ENCODE measurements at regions not wholly inside any gene's neighbourhood (a gene's known extent, or its start where the extent isn't known, plus 50 kb on each side); places are given as distances from the start of the nearest gene placed in this dataset.

- H3K36me3 ChIP-seq (ENCODE audit: low read depth, missing control alignments), result no peaks in the 10 kb centered on the region
- no peak for DNase-seq
- no peak overlapping the region for H3K4me3 ChIP-seq
- TF ChIP-seq POLR2A (IDR thresholded peaks at IDR 0.05), result no peak
- no peak for TF ChIP-seq CTCF (IDR thresholded peaks at IDR 0.05)
- WGBS, 2 donors, result 69 to 73% methylated on average over 1 of the region's 1 CpG
- H3K9me3 ChIP-seq, result no peaks in the 10 kb centered on the region
- H3K4me1 ChIP-seq, result no peaks in the 10 kb centered on the region
- H3K27me3 ChIP-seq, result no peaks in the 10 kb centered on the region
- intact Hi-C loops (cut with DNase I; ENCODE audit: low total_unique reads), result no loop called here
- H3K27ac ChIP-seq, result no peak overlapping the region
Observed at GRCh38 chr2:156691014-156691413, 254.8 kb downstream of the GPD2 start.

GRCh38 chr2:156695020-156695419 lies 258.8 kb downstream of the GPD2 start:
- H3K4me1 ChIP-seq, result no peaks in the 10 kb centered on the region
- H3K27ac ChIP-seq, result no peak overlapping the region
- 86 to 93% methylated on average over 4 of the region's 4 CpGs for WGBS, 2 donors
- no peaks in the 10 kb centered on the region for H3K9me3 ChIP-seq
- intact Hi-C loops (cut with DNase I; ENCODE audit: low total_unique reads), result no loop called here
- DNase-seq, result no peak
- TF ChIP-seq POLR2A (IDR thresholded peaks at IDR 0.05) (no peak), CTCF (IDR thresholded peaks at IDR 0.05) (no peak)
- no peaks in the 10 kb centered on the region for H3K27me3 ChIP-seq
- H3K4me3 ChIP-seq, result no peak overlapping the region
- no peaks in the 10 kb centered on the region for H3K36me3 ChIP-seq (ENCODE audit: low read depth, missing control alignments)

- no peaks in the 10 kb centered on the region for H3K4me1 ChIP-seq
- DNase-seq, result no peak
- no peaks in the 10 kb centered on the region for H3K27me3 ChIP-seq
- H3K9me3 ChIP-seq, result no peaks in the 10 kb centered on the region
- WGBS, 2 donors, result 83 to 90% methylated on average over 2 of the region's 2 CpGs
- intact Hi-C loops (cut with DNase I; ENCODE audit: low total_unique reads), result no loop called here
- no peaks in the 10 kb centered on the region for H3K36me3 ChIP-seq (ENCODE audit: low read depth, missing control alignments)
- H3K4me3 ChIP-seq, result no peak overlapping the region
- no peak overlapping the region for H3K27ac ChIP-seq
- TF ChIP-seq CTCF (IDR thresholded peaks at IDR 0.05) (no peak), POLR2A (IDR thresholded peaks at IDR 0.05) (no peak)
Observed at GRCh38 chr2:156695595-156695994, 259.4 kb downstream of the GPD2 start.

- Histone ChIP-seq H3K4me1 (no peaks in the 10 kb centered on the region), H3K36me3 (ENCODE audit: low read depth, missing control alignments) (no peaks in the 10 kb centered on the region), H3K27ac (no peak overlapping the region), H3K27me3 (no peaks in the 10 kb centered on the region), H3K9me3 (no peaks in the 10 kb centered on the region), H3K4me3 (no peak overlapping the region)
- TF ChIP-seq POLR2A (IDR thresholded peaks at IDR 0.05) (no peak), CTCF (IDR thresholded peaks at IDR 0.05) (no peak)
- DNase-seq, result no peak
- WGBS, 2 donors, result 87 to 88% methylated on average over 4 of the region's 4 CpGs
- intact Hi-C loops (cut with DNase I; ENCODE audit: low total_unique reads), result no loop called here
Observed at GRCh38 chr2:156697906-156698305, 261.7 kb downstream of the GPD2 start.

GRCh38 chr2:156700681-156701080 lies 264.5 kb downstream of the GPD2 start:
- Histone ChIP-seq H3K36me3 (ENCODE audit: low read depth, missing control alignments) (no peaks in the 10 kb centered on the region), H3K4me1 (no peaks in the 10 kb centered on the region), H3K9me3 (no peaks in the 10 kb centered on the region), H3K27ac (no peak overlapping the region), H3K27me3 (no peaks in the 10 kb centered on the region), H3K4me3 (no peak overlapping the region)
- intact Hi-C loops (cut with DNase I; ENCODE audit: low total_unique reads), result no loop called here
- WGBS, 2 donors, result 81 to 85% methylated on average over 8 of the region's 8 CpGs
- TF ChIP-seq POLR2A (IDR thresholded peaks at IDR 0.05), result no peak
- no peak for TF ChIP-seq CTCF (IDR thresholded peaks at IDR 0.05)
- no peak for DNase-seq

Measured in testis (tissue), 2 donors.